Body of pancreas (tissue), 4 donors: ENCODE measurements at regions not wholly inside any gene's neighbourhood (a gene's known extent, or its start where the extent isn't known, plus 50 kb on each side); places are given as distances from the start of the nearest gene placed in this dataset.

Experiments used
- CTCF ChIP-seq, 7 experiments: fragments of 450-650 bp in 4 of 7; fragments of 200-600 bp in 3 of 7; sonication (generic) in 3 of 7; IDR thresholded peaks; one replicate each; pipeline ENCODE4 v1.5.1; 2016 to 2019; ENCODE audit warnings: antibody characterized with exemption in 7 of 7
- POLR2A ChIP-seq, 3 donors: fragments of 450-650 bp; IDR thresholded peaks; one replicate each; pipeline ENCODE4 v1.6.1; 2016; ENCODE audit warnings: antibody characterized with exemption in 3 of 3, mild to moderate bottlenecking in 2 of 3

GRCh38 chr12:105723066-105723465 lies 392.6 kb downstream of the C12orf75 start:
- no peak for TF ChIP-seq CTCF (IDR thresholded peaks at IDR 0.05)
- TF ChIP-seq POLR2A (IDR thresholded peaks at IDR 0.05) = no peak
